GM19397 (cell line): ENCODE measurements at regions not wholly inside any gene's neighbourhood (a gene's known extent, or its start where the extent isn't known, plus 50 kb on each side); places are given as distances from the start of the nearest gene placed in this dataset.

Source experiments
- ATAC-seq: cut with Tn5 transposase; IDR thresholded peaks from one replicate; pipeline ENCODE4 v1.9.1; 2021; ENCODE audit warnings: mild to moderate bottlenecking, moderate library complexity; ENCODE audit not compliant: unreplicated experiment

DNA sequence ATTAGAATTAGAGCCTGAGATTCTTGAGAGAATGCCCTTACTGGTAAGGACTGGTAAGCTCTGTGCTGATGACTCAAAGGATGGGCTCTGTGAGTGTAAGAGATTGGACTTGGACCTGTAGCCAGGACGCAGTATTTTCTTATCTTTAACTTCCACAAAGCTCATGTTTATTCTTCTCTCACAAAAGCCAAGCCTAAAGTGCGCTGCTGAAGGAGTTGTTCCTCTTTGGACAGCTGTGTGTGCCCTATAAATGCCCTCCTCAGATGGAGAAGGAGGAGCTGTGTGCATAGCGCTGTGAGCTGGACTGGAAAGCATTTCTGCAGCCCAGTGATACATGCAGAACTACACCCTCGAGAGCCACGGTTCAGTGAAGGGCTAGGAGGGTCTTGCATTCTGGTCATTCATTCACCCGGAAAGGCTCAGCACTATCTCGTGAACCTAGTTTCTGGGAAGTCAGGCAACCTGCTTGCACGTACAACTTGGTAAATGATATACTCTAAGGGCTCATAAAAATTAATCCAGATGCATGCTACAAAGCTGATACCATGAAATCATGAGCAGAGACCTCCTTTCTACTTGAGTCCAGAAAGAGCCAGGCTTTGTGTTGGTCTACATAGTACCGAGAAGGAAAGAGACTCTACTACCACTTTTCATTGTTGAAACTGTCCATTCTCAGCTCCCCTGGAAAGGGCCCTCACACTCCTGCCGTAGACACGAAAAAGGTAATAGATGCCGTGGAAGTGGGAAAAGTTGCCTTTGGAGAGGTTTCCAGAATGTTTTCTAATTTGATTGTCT is 103.0 kb upstream of the TBL1XR1 start:
- ATAC-seq = peak; percentile 94

DNA sequence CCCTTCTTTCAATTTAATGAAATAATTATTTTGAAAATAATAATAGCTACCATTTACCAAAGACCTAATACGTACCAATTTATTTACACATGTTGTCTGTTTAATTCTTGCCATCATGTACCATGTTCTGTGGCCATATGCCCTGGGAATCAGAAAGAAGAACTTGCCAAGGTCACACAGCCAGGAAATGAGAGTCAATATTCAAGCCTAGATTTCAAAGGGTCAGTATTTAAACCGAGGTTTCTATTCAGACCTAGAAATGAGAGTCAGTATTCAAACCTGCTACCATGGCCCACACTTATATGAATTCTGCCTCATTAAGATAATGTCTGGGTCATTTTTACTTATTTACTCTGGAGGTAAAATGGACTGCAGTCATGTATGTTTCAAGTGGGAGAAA is 103.6 kb upstream of the TBL1XR1 start:
- ATAC-seq = peak; percentile 32

DNA sequence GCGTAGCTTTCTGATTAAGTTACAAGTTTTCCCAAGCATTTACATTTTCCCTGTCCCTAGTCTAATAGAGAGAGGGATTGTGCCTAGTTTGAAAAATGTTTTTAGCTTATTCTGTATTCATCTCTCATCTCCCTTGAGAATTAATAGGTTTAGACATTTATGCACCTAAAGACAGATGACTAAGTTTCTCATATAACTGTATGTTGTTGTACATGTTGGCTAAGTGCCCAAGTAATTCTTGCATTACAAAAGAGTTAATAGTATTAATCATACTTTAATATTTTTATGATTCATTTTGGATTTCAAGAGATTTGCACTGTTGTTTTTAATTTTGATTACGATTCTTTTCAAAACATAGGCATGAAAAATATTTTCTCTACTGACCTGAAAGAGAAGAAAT is 109.0 kb upstream of the TBL1XR1 start:
- no peak for ATAC-seq

- ATAC-seq = no peak
Observed at GRCh38 chr3:177307391-177307790, 110.1 kb upstream of the TBL1XR1 start.

DNA sequence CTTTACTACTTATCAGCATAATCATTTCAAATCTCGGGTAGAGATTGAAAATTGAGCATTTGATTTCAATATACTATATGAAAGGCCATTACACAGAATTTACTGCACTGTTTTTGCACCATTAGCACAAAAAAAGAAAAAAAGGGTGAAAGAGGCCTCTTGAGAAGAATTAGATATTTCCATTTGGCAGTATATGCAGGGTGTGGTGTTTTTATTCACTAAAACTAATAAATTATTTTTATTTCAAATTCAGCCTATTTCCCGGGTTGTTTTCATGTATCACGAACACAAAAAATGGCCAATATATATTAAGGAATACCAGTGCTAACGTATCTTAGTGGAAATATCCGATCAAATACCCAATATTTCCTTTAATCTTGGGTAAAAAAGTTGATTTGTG is 110.5 kb upstream of the TBL1XR1 start:
- ATAC-seq = no peak

DNA sequence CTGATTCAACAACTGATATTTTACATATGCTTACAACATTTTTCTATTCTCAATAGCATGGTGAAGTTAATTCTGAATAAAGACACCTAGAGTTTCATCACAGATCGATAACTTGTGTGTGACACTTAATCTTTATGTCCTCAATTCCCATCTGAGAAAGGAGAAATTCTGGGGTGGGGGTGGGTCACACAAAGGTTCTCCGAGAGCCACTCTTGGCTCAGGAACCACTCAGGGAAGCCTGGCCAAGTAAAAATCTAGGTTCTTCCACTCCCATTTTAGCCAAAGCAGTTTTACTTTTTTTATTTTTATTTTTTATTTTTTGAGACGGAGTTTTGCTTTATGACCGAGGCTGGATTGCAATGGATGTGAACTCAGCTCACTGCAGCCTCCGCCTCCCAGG is 111.0 kb upstream of the TBL1XR1 start:
- no peak for ATAC-seq

DNA sequence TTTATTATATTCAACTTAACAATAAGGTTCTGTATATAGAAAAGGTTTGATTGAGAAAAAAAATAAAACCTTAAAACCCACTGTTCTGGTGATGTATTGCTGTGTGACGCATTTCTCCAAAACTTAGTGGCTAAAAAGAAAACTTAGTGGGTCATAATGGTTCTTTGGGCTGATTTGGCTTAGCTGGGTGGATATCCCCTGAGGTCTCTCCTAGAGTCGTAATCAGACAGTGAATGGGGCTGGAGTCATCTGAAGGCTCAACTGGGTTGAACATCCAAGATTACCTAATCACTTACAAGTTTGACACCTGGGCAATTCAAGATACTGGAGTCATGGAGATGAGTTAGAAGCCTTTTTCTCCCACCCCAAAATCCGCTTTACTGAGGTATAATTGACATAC is 111.6 kb upstream of the TBL1XR1 start:
- no peak for ATAC-seq

DNA sequence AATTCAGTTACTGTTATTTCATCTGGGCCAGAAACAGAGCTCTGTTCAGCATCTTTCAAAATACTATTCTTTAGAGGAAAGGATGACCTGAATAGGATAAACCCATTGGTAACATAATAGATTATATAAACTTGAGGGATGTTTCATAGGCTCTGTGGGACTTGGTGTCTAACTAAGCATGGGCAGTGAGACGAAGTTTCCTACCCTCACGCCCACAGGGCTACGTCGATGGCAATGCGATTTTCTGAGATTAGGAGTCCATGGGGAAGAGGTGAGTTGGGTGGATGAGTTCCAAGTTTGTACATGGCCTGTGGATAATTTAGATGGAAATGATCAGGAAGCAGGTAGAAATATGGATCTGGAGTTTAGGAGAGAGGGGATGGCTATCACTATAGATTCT is 115.2 kb upstream of the TBL1XR1 start:
- no peak for ATAC-seq

GRCh38 chr3:177314897-177315296 is 117.6 kb upstream of the TBL1XR1 start:
- no peak for ATAC-seq

DNA sequence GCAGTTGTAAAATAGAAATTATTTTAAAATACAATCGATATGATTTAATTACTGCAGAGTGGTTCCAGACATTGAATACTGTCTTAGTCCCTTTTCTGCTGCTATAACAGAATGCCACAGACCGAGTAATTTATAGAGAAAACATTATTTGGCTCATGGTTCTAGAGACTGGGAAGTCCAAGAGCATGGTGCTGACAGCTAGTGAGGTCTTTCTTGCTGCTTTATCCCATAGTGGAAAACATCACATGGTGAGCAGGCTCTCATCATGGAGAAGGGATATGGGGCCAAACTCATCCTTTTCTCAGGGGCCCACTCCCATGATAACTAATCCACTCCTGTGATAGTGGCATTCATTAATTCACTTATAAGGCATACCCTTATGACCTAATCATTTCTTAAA is 120.0 kb upstream of the TBL1XR1 start:
- ATAC-seq = no peak

- no peak for ATAC-seq
Observed at GRCh38 chr3:177318559-177318958, 121.3 kb upstream of the TBL1XR1 start.

GRCh38 chr3:177320765-177321247 is 123.5 kb upstream of the TBL1XR1 start:
- peak; percentile 63 for ATAC-seq

- ATAC-seq = no peak
Observed at GRCh38 chr3:177321819-177322218, 124.5 kb upstream of the TBL1XR1 start.

DNA sequence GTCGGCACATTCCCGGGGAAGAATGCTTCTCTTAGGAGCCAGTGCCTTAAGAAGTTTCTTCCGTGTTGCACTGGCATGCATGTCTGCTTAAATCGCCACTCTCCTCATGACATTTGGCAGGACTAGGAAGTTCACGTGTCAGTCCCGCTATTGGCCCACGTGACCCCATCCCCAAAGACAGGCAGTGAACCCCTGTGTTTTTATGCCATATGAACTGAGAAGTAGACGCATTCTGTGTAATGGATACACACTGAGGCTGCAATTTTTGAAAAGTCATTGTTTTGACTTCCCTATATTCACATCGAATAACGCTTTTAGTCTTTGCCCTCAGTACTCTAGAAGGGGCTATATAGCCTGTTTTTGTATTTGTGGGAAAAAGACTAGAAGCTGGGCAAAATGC is 125.6 kb upstream of the TBL1XR1 start:
- ATAC-seq = no peak

DNA sequence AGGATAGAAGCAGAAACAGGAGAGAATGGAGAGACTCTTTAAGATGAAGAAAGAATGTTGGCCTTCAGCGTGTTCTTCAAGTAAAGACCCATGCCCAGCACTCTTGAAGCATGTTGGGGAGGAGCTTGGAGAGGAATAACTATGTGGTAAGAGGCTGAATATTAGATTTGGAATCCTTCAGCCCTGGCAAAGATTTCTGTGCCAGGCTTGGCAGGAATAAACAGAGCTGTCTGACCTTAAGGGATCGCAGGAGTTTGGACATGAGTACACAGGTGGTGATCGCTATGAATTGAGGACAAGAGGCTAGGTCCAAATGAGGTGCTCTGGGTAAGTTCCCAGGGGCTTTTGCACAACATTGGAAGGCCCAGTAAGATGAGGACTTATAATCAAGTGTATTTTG is 132.6 kb upstream of the TBL1XR1 start:
- ATAC-seq = no peak

DNA sequence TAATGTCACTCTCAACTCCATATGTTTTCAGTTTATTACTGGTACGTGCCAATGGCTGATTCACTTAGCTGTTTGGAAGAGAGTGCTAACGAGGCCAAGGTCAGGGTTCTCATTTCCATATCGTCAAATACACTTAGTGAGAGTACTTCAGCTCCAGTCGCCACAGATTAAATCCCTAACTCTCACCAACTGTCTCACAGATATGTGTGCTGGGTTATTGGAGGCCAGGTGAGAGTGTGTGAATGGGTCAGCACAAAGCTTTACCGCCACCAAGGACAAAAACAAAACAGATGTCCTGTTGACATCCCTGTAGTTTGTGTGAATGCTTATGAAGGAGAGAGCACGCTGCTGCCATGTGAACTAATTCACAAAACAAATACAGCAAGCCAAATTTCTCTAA is 133.5 kb upstream of the TBL1XR1 start:
- ATAC-seq = no peak

DNA sequence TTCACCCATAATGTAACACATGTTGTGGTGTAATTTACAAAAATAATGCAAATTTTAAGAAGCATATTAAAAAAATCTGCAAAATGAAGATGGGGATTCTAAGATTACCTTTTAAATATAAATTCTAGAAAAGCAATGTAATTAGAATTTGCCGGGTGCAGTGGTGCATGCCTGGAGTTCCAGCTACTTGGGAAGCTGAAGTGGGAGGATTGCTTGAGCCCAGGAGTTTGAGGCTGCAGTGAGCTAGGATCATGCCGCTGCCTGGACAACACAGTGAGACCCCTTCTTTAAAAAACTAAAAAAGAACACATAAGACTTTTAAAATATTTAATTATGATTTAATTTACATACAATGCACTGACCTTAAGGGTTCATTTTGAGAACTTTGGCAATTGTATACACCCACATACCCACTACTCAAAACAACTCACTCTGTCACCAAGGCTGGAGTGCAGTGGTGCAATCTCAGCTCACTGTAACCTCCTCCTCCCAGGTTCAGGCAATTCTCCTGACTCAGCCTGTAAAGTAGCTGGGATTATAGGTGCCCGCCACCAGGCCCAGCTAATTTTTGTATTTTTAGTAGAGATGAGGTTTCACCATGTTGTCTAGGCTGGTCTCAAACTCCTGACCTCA is 134.0 kb upstream of the TBL1XR1 start:
- no peak for ATAC-seq

GRCh38 chr3:177332955-177333354 is 135.7 kb upstream of the TBL1XR1 start:
- ATAC-seq = no peak

- no peak for ATAC-seq
Observed at GRCh38 chr3:177333533-177334520, 136.5 kb upstream of the TBL1XR1 start.

DNA sequence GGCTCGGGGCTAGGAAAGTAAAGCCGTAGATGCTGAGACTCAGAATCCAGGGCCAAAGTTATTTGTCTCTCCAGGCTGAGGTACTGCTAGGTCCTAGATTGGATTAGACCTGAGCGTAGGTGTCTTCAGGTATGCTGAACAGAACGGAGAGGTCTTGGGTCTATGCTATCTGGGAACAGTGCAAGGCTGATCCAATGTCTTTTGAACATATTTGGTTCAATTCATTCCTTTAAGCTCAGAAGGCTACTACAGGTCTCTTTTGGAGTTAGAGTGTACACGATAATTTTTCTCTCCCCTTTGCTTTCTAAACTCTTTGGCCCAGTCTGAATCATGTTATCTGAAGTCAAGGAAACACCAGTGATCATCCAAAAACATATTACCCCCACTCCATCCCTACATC is 137.5 kb upstream of the TBL1XR1 start:
- no peak for ATAC-seq

DNA sequence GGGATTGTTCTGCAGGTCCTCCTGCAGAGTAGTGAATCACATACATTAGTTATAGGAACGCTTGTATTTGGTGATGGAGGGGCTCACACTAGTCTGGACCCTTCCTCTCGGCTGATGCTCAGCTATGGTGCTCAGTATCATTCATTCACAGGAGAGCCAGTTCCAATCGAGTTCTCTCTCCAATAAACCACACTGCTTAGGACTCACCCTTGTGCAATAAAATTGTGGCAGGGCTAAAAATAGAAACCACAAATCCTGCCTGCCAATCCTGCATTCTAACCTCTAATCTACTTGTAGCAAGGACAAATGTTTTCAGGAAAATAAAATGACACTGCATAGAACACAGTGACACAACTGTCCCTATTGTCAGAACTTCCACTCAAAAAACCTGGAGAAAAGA is 138.4 kb upstream of the TBL1XR1 start:
- no peak for ATAC-seq
